Sigmoid colon (tissue), 6 donors: ENCODE measurements at regions not wholly inside any gene's neighbourhood (a gene's known extent, or its start where the extent isn't known, plus 50 kb on each side); places are given as distances from the start of the nearest gene placed in this dataset.

ENCODE experiments used
- DNase-seq: peaks from one replicate; pipeline ENCODE4 v3.0.0-alpha.2; 2019
- H3K27ac ChIP-seq, 4 donors: fragments of 200-600 bp; sonication (generic); one replicate each; pipeline ENCODE4 v1.5.1; 2016 to 2019; ENCODE audit warnings: mild to moderate bottlenecking in 1 of 4
- H3K27me3 ChIP-seq, 3 donors: fragments of 200-600 bp; sonication (generic); one replicate each; pipeline ENCODE4 v1.5.1; 2019; ENCODE audit warnings: mild to moderate bottlenecking in 1 of 3
- H3K36me3 ChIP-seq, 4 donors: fragments of 200-600 bp; sonication (generic); one replicate each; pipeline ENCODE4 v1.5.1; 2016 to 2019
- H3K4me1 ChIP-seq, 4 donors: fragments of 200-600 bp; sonication (generic); one replicate each; pipeline ENCODE4 v1.5.1; 2017 to 2019
- H3K4me3 ChIP-seq, 4 donors: fragments of 200-600 bp; sonication (generic); one replicate each; pipeline ENCODE4 v1.5.1; 2017 to 2019; ENCODE audit warnings: mild to moderate bottlenecking in 2 of 4, moderate library complexity in 1 of 4
- H3K9me3 ChIP-seq, 4 donors: fragments of 200-600 bp in 3 of 4; sonication (generic) in 3 of 4; one replicate each; pipeline versions ENCODE4 v1.5.1 to v1.6.1; 2013 to 2019
- EP300 ChIP-seq, 4 donors: sonication (generic); formaldehyde crosslinking; IDR thresholded peaks; one replicate each; pipeline ENCODE4 v1.6.1; 2017; ENCODE audit warnings: antibody characterized with exemption in 4 of 4
- POLR2A ChIP-seq, 2 donors: fragments of 450-650 bp; IDR thresholded peaks; one replicate each; pipeline ENCODE4 v1.6.1; 2016; ENCODE audit warnings: antibody characterized with exemption in 2 of 2, mild to moderate bottlenecking in 2 of 2, moderate library complexity in 2 of 2
- POLR2AphosphoS5 ChIP-seq, 4 donors: sonication (generic); formaldehyde crosslinking; IDR thresholded peaks; one replicate each; pipeline ENCODE4 v1.6.1; 2017; ENCODE audit warnings: antibody characterized with exemption in 4 of 4
- WGBS, 2 donors: extraction: QIAGEN DNeasy Blood & Tissue Kit; methylation state at CpG; one replicate each; pipeline ENCODE4 v1.1.7; 2013; 5-methylcytosine and 5-hydroxymethylcytosine counted together
- intact Hi-C: fragments of 100-400 bp; cut with DNase I; formaldehyde crosslinking; loops from one replicate; pipeline ENCODE4 v1.15.1; 2023
- TF ChIP-seq, protein P1 (sequence below), 4 experiments: fragments of 450-650 bp in 3 of 4; fragments of 200-600 bp in 1 of 4; IDR thresholded peaks; one replicate each; pipeline ENCODE4 v1.5.1; 2016 to 2019; ENCODE audit warnings: antibody characterized with exemption in 4 of 4, mild to moderate bottlenecking in 3 of 4, moderate library complexity in 2 of 4
- donor health status: healthy with polysubstance abuse.
- donor health status: healthy.

DNA sequence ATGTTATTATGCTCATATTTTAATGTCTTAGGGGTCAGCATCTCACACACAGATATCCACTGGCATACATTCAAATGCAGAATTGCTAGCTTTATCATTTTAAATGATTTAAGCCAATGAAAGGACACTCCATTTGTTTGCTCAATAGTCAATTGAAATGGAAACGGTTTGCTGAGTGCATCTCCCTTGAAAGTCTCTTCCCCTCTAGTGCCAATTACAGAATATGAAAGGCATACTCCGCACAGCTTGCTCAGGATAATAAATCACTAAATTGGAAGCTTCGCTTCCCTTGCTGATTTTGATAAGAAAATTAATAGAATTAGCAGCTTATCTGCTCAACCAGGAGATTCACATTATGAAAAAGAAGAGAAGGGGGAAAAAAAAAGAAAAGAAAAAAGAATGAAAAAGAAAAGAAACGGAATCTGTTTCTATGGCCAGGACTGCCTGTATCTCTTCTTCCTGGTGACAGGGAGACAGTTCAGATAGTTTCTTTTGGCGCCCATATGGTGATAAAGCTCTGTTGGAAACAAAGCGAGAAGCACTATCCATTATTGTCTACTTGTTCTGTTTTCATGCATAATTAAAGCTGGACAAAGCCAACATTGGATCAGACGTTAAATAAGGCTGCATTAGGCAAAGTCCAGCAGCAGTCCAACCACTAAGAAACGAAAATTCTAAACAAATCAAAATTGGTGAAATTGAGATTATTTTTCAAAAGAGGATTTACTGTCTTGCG lies 225.0 kb downstream of the GXYLT1 start:
- intact Hi-C loops: no loop called here
- DNase-seq: no peak
- TF ChIP-seq POLR2AphosphoS5 (IDR thresholded peaks at IDR 0.05) (no peak), POLR2A (IDR thresholded peaks at IDR 0.05) (no peak), EP300 (IDR thresholded peaks at IDR 0.05) (no peak)
- TF ChIP-seq, protein P1, sequence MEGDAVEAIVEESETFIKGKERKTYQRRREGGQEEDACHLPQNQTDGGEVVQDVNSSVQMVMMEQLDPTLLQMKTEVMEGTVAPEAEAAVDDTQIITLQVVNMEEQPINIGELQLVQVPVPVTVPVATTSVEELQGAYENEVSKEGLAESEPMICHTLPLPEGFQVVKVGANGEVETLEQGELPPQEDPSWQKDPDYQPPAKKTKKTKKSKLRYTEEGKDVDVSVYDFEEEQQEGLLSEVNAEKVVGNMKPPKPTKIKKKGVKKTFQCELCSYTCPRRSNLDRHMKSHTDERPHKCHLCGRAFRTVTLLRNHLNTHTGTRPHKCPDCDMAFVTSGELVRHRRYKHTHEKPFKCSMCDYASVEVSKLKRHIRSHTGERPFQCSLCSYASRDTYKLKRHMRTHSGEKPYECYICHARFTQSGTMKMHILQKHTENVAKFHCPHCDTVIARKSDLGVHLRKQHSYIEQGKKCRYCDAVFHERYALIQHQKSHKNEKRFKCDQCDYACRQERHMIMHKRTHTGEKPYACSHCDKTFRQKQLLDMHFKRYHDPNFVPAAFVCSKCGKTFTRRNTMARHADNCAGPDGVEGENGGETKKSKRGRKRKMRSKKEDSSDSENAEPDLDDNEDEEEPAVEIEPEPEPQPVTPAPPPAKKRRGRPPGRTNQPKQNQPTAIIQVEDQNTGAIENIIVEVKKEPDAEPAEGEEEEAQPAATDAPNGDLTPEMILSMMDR (IDR thresholded peaks at IDR 0.05): no peak
- no peak overlapping the region for H3K27ac ChIP-seq
- peaks cover 0 to 7% (median 4%) of the 10 kb centered on the region in 4 donors for H3K4me1 ChIP-seq
- peaks cover 0 to under 1% (median 0%) of the 10 kb centered on the region in 4 donors for H3K9me3 ChIP-seq
- no peaks in the 10 kb centered on the region for H3K36me3 ChIP-seq
- no peaks in the 10 kb centered on the region for H3K27me3 ChIP-seq
- 43 to 63% methylated on average over 9 of the region's 9 CpGs for whole genome bisulfite sequencing, 2 donors
- H3K4me3 ChIP-seq: no peak overlapping the region

DNA sequence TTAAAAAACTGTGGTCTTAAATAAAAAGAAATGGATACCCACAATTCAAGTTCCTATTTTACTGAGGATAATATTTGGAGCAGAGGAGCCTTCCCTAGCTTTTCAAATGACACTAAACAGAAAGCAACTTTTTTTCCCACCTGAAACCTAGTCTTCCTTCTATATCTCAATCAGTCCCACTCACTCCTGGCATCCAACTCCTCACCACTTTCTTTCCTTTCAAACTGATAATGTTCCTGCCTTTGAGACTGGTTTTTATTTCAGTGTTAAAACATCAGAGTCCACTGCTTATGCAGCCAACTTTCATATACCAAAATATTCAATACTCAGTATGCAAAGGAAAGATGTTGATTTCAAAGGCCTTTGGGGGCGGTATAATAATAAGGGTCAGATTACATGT lies 225.6 kb downstream of the GXYLT1 start:
- TF ChIP-seq POLR2A (IDR thresholded peaks at IDR 0.05) (no peak), POLR2AphosphoS5 (IDR thresholded peaks at IDR 0.05) (no peak), EP300 (IDR thresholded peaks at IDR 0.05) (no peak)
- TF ChIP-seq, protein P1 (IDR thresholded peaks at IDR 0.05): no peak
- Histone ChIP-seq H3K27me3 (no peaks in the 10 kb centered on the region), H3K27ac (no peak overlapping the region), H3K9me3 (no peaks in the 10 kb centered on the region), H3K4me3 (no peak overlapping the region), H3K36me3 (no peaks in the 10 kb centered on the region), H3K4me1 (peaks cover 0 to 7% (median 4%) of the 10 kb centered on the region in 4 donors)
- intact Hi-C loops: no loop called here
- DNase-seq: no peak
- WGBS, 2 donors: 93 to 96% methylated on average over 1 of the region's 1 CpG

DNA sequence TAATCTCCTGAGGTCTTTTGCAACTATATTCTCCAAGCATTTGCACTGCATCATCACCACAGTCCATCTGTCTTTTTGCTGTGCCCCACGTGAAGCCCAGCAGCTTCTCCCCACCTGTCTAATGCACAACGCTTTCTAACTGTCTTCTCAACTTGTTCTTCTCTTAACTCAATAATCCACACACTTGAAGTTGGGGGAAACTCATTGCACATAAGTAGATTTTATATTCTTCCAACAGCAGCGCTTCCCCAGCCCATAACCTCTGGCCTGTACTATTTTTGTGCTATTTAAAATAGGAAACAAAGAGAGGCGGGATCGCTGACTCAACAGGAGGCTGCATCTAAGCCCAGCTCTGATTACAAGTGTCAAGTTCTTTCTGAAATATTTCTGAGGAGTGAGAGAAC lies 226.7 kb downstream of the GXYLT1 start:
- TF ChIP-seq POLR2A (IDR thresholded peaks at IDR 0.05) (no peak), EP300 (IDR thresholded peaks at IDR 0.05) (no peak), POLR2AphosphoS5 (IDR thresholded peaks at IDR 0.05) (no peak)
- H3K27me3 ChIP-seq: no peaks in the 10 kb centered on the region
- no peaks in the 10 kb centered on the region for H3K9me3 ChIP-seq
- H3K27ac ChIP-seq: no peak overlapping the region
- no peak overlapping the region for H3K4me3 ChIP-seq
- no peaks in the 10 kb centered on the region for H3K36me3 ChIP-seq
- H3K4me1 ChIP-seq: peaks cover 0 to 7% (median 4%) of the 10 kb centered on the region in 4 donors
- intact Hi-C loops: no loop called here
- DNase-seq: no peak
- 29 to 37% methylated on average over 5 of the region's 5 CpGs for WGBS, 2 donors

DNA sequence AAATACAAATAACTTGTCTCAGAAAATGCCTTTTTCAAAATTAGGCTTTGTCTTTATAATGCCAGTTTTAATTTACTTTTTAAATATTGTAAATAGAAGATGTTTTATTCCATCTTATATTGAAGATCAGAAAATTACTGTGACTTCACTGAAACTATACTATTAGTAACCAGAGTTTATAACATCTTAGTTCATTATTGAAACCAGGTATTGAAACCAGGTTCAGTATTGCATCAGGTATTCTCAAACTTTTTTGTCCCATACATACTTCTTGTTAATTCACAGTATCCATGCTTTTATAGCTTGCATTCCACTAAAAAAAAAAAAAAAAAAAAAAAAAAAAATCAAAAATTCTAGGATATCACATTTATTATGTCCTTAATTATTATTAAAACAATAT lies 227.5 kb downstream of the GXYLT1 start:
- intact Hi-C loops: no loop called here
- no peak overlapping the region for H3K27ac ChIP-seq
- TF ChIP-seq POLR2A (IDR thresholded peaks at IDR 0.05): no peak
- H3K9me3 ChIP-seq: no peaks in the 10 kb centered on the region
- H3K4me1 ChIP-seq: peaks cover 0 to 7% (median 4%) of the 10 kb centered on the region in 4 donors
- DNase-seq: no peak
- no peak overlapping the region for H3K4me3 ChIP-seq
- no peaks in the 10 kb centered on the region for H3K27me3 ChIP-seq
- no peaks in the 10 kb centered on the region for H3K36me3 ChIP-seq

DNA sequence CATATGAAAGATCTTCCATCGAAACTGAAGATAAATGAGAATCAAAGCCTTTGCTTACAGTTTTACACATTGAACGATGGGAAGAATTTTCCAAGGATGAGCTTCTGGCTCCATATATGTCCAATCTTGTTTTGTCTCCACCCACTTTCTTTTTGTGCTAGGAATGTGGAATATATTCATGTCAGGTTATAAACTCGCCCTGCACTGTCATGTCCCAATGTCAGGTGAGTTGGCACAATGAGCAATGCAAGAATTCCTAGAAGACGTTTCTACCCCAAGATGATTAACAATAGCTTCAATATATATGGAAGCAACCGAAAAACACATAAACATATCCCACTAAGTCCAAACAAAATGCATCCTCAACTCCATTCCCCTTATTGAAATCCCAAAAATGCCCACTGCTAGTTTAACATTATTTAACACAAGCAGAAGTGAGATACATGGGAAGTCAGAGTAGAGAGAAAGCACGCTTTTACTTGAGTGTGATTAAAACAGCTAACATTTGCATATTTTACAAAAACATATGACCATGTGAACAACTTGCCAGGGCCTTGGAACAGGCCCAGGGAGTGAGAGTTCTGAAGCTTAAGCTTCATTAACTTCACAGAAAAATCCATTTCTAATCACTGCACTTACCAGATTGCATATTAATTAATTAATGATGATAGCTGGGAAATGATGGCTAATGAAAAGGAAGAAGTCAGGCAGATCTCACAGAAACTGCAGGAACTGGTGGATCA lies 233.9 kb downstream of the GXYLT1 start:
- TF ChIP-seq POLR2AphosphoS5 (IDR thresholded peaks at IDR 0.05) (no peak), EP300 (IDR thresholded peaks at IDR 0.05) (no peak), POLR2A (IDR thresholded peaks at IDR 0.05) (no peak)
- TF ChIP-seq, protein P1 (IDR thresholded peaks at IDR 0.05): no peak
- peaks cover 0 to 2% (median 0%) of the 10 kb centered on the region in 4 donors for H3K9me3 ChIP-seq
- no peak for DNase-seq
- H3K4me1 ChIP-seq: no peaks in the 10 kb centered on the region
- H3K4me3 ChIP-seq: no peak overlapping the region
- no peaks in the 10 kb centered on the region for H3K27me3 ChIP-seq
- 69 to 79% methylated on average over 6 of the region's 6 CpGs for WGBS, 2 donors
- no peaks in the 10 kb centered on the region for H3K36me3 ChIP-seq
- no peak overlapping the region for H3K27ac ChIP-seq
- intact Hi-C loops: no loop called here
